Nucleus accumbens (tissue), 56 donors: ENCODE measurements at regions not wholly inside any gene's neighbourhood (a gene's known extent, or its start where the extent isn't known, plus 50 kb on each side); places are given as distances from the start of the nearest gene placed in this dataset.
"Not testable (repeated sequence)": the region's sequence is repeated elsewhere in the genome, so short reads cannot be mapped to it uniquely, and the experiment has no call there.

Source experiments
- DNase-seq, 56 donors: peaks; one replicate each; lab custom pipeline; 2025; lab: John Stamatoyannopoulos, UW

DNA sequence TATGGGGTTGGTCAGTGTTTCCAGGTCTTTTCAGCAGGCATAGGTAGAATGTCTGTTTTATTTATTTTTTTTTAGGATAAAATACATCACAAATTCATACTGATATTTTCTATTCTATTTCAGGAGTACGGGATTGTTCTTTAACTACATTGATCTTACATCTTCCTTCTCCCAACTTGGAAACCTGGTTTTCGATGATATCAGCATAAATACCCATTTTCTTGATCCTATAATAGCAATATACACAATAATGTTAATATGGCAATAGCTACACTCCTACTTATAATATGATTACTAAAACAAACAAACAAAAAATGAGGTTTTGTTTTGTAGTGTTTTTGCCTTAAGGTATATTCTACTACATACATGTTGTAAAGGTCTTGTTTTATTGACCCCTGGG lies 962.4 kb upstream of the GOT2 start:
- DNase-seq, result no peak

- no peak for DNase-seq
These were observed 956.1 kb upstream of the GOT2 start for GRCh38 chr16:59690216-59690615.

- no peak for DNase-seq
These were observed 953.9 kb upstream of the GOT2 start for GRCh38 chr16:59688006-59688405.

- DNase-seq, result no peak
These were observed 952.3 kb upstream of the GOT2 start for GRCh38 chr16:59686405-59686804.

DNA sequence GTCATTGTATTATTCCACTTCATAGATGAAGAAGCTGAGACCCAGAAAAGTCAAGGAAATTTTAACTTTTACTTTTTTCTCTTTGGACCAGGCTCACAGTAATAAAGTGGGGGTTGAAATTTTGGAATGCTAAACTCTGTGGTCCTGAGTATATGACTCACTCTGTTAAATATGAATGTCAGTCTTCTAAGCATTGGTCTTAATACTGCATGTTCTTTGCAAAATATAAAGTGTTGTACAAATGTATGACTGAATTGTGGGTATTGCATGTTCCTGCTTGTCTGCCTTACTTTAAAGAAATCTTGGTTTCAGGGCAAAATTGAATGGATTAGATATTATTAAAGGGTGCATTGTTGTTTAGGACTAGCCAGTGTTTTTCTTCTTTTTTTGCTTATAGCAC lies 950.8 kb upstream of the GOT2 start:
- DNase-seq, result no peak

DNA sequence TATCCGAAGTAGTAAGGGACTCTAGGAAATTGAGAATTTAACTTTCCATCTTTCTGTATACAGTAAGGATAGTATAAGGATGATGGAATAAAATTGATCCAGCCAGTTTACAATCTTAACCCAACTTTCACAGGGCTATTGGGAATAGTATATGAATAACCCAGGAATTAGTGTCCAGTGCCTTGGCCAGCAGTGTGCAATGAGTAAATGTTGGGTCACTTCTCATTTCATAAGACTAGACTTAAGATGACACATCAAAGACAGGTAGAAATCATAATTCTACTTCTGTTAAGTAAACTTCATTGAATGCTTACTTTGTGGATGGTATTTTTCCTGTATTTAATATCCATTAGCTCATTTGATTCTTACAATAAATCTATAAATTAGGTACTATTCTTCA lies 949.6 kb upstream of the GOT2 start:
- DNase-seq, result no peak

GRCh38 chr16:59665618-59666220 lies 931.6 kb upstream of the GOT2 start:
- DNase-seq, result no peak

DNA sequence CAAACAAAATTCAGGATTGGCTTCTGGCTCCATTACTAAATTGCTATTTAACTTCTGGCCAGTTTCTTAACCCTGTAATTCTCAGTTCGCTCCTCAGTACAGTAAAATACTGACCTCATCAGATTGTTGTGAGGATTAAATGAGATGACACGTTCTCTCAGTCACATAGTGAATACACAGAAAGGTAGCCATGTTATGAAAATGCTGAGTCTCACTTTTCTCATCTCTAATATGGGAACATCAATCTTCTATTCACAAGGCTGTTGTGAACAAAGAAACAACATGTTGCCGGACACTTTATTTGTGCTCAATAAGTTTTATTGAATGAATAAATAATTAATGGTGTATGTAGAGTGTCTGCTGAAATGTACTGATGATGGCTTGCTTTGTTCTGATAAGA lies 924.5 kb upstream of the GOT2 start:
- DNase-seq, result no peak

DNA sequence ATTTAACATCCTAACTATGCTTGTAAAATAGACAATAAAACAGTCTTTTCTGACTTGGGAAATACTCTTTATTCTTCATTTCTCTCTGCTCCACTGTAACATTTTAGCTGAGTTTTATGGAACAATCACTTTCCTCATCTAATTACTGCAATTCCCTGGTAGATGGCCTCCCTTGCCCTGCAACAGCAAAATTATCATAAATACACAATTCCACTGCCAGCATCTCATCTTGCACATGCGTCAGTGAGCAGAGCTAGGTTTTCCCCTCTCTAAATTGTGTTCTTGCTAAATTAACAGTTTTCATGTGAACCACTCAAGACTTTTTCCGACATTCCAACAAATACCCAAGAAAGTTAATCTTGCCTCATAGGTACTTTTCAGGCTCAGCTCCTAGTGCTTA lies 920.9 kb upstream of the GOT2 start:
- no peak for DNase-seq

- DNase-seq, result no peak
These were observed 920.3 kb upstream of the GOT2 start for GRCh38 chr16:59654455-59654854.

- no peak for DNase-seq
These were observed 917.5 kb upstream of the GOT2 start for GRCh38 chr16:59651662-59652061.

DNA sequence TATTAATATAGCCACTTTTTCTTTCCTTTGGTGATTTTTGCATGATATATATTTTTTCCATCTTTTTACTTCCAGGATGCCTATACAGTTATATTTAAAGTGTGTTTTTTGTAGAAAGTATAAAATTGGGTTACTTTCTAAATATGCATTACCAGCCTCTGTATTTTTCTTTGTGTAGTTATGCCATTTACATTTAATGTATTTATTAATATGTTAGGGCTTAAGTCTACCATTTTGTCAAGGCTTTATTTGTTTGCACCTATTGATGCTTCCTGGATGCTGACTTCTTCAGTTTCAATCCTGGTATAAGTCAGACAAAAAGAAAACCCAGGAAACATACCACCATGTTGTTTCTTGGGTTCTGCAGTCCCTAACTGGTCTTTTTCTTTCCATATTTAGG lies 911.1 kb upstream of the GOT2 start:
- no peak for DNase-seq

DNA sequence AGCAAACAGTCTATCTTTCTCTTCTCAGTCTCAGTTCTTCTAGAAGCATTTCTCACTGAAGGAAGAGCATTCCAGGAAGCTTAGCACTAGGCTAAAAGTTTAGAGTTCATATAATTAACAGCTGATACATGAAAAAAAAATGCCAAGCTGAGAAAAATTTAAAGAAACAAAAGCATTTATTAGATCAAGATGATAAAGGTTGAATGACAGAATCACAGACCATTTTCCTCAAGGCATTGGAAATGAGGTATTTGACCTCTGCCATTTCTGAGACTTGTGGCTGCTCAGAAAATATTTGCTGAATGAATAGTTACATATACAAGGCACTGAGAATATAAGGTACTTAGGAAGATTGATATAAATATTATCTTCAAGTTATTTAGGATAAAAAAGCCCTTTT lies 901.6 kb upstream of the GOT2 start:
- DNase-seq, result no peak

GRCh38 chr16:59634951-59635350 lies 900.8 kb upstream of the GOT2 start:
- no peak for DNase-seq

GRCh38 chr16:59634004-59634579 lies 900.0 kb upstream of the GOT2 start:
- DNase-seq, result no peak

GRCh38 chr16:59632276-59632855 lies 898.2 kb upstream of the GOT2 start:
- no peak for DNase-seq

DNA sequence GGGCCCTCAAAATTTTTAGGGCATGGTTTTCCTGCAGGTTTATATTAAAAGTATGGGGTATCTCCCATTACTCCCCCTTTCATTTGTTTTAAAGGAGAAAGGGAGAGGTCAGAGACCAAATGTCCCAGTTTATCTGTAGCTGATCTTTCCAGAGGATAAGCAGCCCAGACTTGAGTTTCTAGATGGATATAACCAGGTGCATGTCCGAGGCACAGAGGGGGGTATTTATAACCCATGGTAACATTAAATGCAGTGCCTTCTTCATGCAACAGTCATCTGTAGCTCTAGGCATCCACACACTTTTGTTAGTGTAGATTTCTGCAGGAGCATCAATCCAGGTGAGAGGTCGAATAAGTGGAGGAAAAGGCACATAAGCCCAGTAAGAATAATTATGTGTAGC lies 890.3 kb upstream of the GOT2 start:
- DNase-seq, result not testable (repeated sequence)

DNA sequence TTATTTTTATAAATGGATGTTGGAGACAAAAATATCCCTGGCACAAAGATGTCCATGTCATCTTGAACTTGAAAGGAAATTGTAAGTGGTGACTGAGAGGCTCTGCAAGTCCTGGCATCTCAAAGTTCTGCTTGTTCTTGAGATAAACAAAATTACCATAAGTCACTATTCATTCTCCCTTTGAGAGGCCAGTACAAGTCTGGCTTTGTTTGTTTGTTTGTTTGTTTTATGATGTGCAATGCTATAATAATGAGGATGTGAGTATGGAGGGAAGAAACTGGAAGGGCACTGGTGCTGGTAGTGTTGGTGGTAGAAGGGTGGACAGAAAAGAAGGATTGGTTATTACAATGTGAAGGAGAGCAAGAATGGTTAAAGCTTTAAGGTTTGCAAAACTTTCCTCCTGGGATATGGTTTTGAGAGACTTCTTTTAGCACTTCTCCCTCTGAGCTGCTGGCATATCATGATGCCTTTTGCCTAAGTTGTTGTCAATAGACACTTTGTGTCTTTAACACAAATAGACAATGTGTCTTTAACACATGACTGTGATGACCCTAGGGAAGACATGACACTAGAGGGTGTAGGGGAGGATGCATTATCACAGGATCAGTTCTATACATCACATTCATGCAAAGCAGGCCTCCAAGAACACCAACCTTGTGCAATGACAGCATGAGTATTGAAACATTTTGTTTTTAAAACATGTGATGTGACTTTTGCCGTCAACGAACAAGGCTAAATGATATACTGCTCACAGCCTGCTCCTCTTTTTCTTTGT lies 880.5 kb upstream of the GOT2 start:
- DNase-seq, result no peak

DNA sequence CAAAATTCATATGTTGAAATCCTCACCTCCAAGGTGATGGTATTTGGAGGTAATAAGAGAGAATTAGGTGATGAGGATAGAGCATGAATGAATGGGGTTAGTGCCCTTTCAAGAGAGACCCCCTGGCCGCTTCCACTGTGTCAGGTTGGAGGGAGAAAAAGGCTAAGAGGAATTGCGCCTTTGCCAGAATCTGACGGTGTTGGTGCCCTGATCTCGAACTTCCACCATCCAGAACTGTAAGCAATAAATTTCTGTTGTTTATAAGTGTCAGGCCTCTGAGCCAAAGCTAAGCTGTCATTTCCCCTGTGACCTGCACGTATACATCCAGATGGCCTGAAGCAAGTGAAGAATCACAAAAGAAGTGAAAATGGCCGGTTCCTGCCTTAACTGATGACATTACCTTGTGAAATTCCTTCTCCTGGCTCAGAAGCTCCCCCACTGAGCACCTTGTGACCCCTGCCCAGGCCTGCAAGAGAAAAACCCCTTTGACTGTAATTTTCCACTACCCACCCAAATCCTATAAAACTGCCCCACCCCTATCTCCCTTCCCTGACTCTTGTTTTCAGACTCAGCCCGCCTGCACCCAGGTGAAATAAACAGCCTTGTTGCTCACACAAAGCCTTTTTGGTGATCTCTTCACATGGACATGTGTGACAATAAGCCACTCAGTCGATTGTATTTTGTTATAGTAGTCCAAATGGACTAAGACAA lies 878.9 kb upstream of the GOT2 start:
- DNase-seq, result not testable (repeated sequence)

DNA sequence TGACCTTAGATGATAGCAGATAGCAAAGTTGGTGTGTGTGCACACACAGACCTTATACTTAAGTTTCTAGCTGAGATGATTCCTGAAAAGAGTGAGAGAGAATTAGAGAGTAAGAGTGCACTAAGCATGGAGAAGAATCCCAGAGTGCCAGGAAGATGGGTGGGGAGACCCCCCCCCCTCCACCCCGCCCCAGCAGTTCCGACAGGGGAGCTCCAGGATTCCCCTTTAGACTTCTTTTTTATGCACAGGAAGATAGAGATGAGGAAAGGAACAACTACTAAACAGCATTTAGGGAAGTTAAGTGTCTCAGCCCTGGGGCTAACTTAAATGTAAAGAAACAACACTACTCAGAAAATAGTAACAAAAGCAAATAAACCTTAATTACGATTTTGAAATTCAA lies 878.0 kb upstream of the GOT2 start:
- no peak for DNase-seq

DNA sequence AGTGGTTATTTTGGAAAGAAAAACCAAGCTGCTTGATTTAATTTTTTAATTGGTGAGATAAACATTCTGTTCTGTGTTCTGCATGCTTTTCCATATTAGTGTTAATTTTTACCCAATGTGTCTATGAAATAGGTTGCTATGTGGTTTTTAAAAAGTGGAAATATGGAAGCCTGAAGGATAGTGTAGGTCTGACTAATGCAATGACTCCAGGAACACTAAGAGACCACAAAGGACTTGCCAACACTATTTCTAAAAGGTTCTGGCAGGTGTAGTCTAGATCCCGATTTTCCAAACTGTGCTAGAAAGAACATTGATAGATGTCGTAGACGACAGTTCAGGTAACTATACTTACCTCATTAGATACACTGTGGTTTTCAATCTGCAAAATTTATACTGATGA lies 877.4 kb upstream of the GOT2 start:
- no peak for DNase-seq
